Left ventricle myocardium inferior (tissue), 1 donor: ENCODE measurements at regions not wholly inside any gene's neighbourhood (a gene's known extent, or its start where the extent isn't known, plus 50 kb on each side); places are given as distances from the start of the nearest gene placed in this dataset.

Experiments
- DNase-seq: peaks from one replicate; pipeline ENCODE4 v3.0.0-alpha.2; 2020
- H3K27ac ChIP-seq: fragments of 200-600 bp; replicated peaks from 2 replicates; pipeline ENCODE4 v1.8.0; 2021
- H3K27me3 ChIP-seq: fragments of 200-600 bp; 2 replicates; pipeline ENCODE4 v1.8.0; 2021; ENCODE audit warnings: low read depth
- H3K36me3 ChIP-seq: fragments of 200-600 bp; 2 replicates; pipeline ENCODE4 v1.8.0; 2021
- H3K4me1 ChIP-seq: fragments of 200-600 bp; 2 replicates; pipeline ENCODE4 v1.8.0; 2021
- H3K4me3 ChIP-seq: fragments of 200-600 bp; 2 replicates; pipeline ENCODE4 v1.8.0; 2021; ENCODE audit warnings: mild to moderate bottlenecking, moderate library complexity
- H3K9me3 ChIP-seq: fragments of 200-600 bp; replicated peaks from 2 replicates; pipeline ENCODE4 v1.8.0; 2021
- CTCF ChIP-seq: fragments of 200-600 bp; IDR thresholded peaks from 2 replicates; pipeline ENCODE4 v1.8.0; 2021; ENCODE audit warnings: antibody characterized with exemption, mild to moderate bottlenecking, borderline replicate concordance
- intact Hi-C: fragments of 100-400 bp; cut with micrococcal nuclease; formaldehyde crosslinking; loops from one replicate; pipeline ENCODE4 v1.11.0; 2022
- donor health status: DM: no; HTN: yes; CAD: no; lungs with severe emphysema.

- no peak for DNase-seq
- Histone ChIP-seq H3K4me1 (peaks cover 48% of the 10 kb centered on the region), H3K27me3 (no peaks in the 10 kb centered on the region), H3K4me3 (no peak overlapping the region), H3K36me3 (no peaks in the 10 kb centered on the region), H3K9me3 (no peaks in the 10 kb centered on the region), H3K27ac (no peak overlapping the region)
- intact Hi-C loops = no loop called here
- no peak for TF ChIP-seq CTCF
Measured at GRCh38 chr7:131607291-131608115, 51.1 kb upstream of the PODXL start.

DNA sequence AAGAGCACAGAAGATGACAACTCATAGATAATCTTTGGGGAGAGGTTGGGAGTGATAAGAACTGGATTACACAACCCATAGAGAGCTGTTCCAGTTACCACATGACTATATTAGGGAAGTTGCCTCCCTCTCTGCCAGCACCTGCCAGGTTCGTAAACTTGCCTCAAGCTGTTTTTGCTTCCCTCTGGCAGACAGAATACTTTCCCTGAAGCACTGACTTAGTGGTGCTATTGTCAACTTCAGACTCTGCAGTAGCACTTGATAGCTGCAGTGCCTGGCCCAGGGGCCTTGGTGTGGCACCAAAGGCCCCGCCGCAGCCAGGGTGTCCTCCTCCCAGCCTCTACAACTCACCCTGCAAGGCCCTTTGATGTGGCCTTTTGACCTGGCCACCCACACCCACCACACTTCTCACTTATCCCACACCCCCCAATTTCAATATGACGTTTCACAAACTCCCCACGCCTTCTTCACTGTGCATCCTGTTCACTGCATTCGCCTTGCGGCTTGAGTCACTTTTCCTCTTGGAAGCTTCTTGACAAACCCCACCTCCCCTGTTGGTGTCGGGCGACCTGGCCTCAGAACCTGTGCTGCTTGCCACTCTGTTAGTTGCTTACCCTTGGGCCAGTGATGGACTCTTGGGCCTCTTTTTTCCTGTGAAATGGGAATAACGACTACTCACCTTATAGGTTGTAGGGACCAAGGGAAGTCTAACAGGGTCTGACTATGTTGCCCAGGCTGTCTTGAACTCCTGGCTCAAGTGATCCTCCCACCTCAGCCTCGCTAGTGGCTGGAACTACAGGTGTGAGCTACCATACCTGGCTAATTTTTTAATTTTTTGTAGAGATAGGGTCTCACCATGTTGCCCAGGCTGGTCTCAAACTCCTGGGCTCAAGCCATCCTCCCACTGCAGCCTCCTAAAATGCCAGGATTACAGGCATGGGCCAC lies 50.2 kb upstream of the PODXL start:
- TF ChIP-seq CTCF = no peak
- no peak for DNase-seq
- intact Hi-C loops = no loop called here
- H3K9me3 ChIP-seq = no peaks in the 10 kb centered on the region
- H3K4me1 ChIP-seq = peaks cover 49% of the 10 kb centered on the region
- H3K4me3 ChIP-seq = no peak overlapping the region
- no peaks in the 10 kb centered on the region for H3K27me3 ChIP-seq
- peak overlapping the region; percentile 18 for H3K27ac ChIP-seq
- no peaks in the 10 kb centered on the region for H3K36me3 ChIP-seq
